H9 (cell line): ENCODE measurements at regions not wholly inside any gene's neighbourhood (a gene's known extent, or its start where the extent isn't known, plus 50 kb on each side); places are given as distances from the start of the nearest gene placed in this dataset.

Experiments
- DNase-seq: peaks from one replicate; pipeline ENCODE4 v3.0.0-alpha.2; 2017
- H2AFZ ChIP-seq: one replicate; pipeline ENCODE4 v1.6.1; 2013; ENCODE audit warnings: mild to moderate bottlenecking, low read length, control low read depth, moderate library complexity
- H2AK5ac ChIP-seq: 2 replicates; pipeline ENCODE4 v1.6.1; 2013; ENCODE audit warnings: low read length, control low read depth, mixed read lengths; ENCODE audit not compliant: insufficient read length
- H2BK120ac ChIP-seq: one replicate; pipeline ENCODE4 v1.6.1; 2013; ENCODE audit warnings: low read depth, mild to moderate bottlenecking, low read length, control low read depth, inconsistent platforms; ENCODE audit not compliant: poor library complexity, severe bottlenecking
- H2BK12ac ChIP-seq: 2 replicates; pipeline ENCODE4 v1.6.1; 2013; ENCODE audit warnings: low read length, control low read depth, mixed read lengths, low read depth; ENCODE audit not compliant: insufficient read length
- H2BK15ac ChIP-seq: 2 replicates; pipeline ENCODE4 v1.6.1; 2013; ENCODE audit warnings: low read depth, low read length, control low read depth
- H2BK20ac ChIP-seq: one replicate; pipeline ENCODE4 v1.6.1; 2013; ENCODE audit warnings: low read depth, mild to moderate bottlenecking, low read length, control low read depth, inconsistent platforms; ENCODE audit not compliant: poor library complexity, severe bottlenecking
- H2BK5ac ChIP-seq: 2 replicates; pipeline ENCODE4 v1.6.1; 2013; ENCODE audit warnings: low read length, control low read depth, mixed read lengths; ENCODE audit not compliant: insufficient read length
- H3K14ac ChIP-seq: 2 replicates; pipeline ENCODE4 v1.6.1; 2013; ENCODE audit warnings: low read length, control low read depth; ENCODE audit not compliant: insufficient read depth
- H3K18ac ChIP-seq: 2 replicates; pipeline ENCODE4 v1.6.1; 2013; ENCODE audit warnings: low read depth, mild to moderate bottlenecking, mixed read lengths, low read length, control low read depth; ENCODE audit not compliant: insufficient read length
- H3K23ac ChIP-seq: 2 replicates; pipeline ENCODE4 v1.6.1; 2013; ENCODE audit warnings: low read length, control low read depth, mixed read lengths, low read depth; ENCODE audit not compliant: insufficient read length
- H3K23me2 ChIP-seq: 2 replicates; pipeline ENCODE4 v1.6.1; 2013; ENCODE audit warnings: low read depth, mild to moderate bottlenecking, mixed read lengths, low read length, control low read depth; ENCODE audit not compliant: insufficient read length, poor library complexity, severe bottlenecking
- H3K27ac ChIP-seq: 2 replicates; pipeline ENCODE4 v1.5.1; 2013; ENCODE audit warnings: low read length, control low read depth, mixed read lengths, low read depth; ENCODE audit not compliant: insufficient read length
- H3K27me3 ChIP-seq: 2 replicates; pipeline ENCODE4 v1.6.1; 2013; ENCODE audit warnings: low read length, control low read depth, inconsistent platforms; ENCODE audit not compliant: insufficient read depth
- H3K4ac ChIP-seq: 2 replicates; pipeline ENCODE4 v1.6.1; 2013; ENCODE audit warnings: low read depth, mild to moderate bottlenecking, control low read depth, inconsistent platforms, low read length, moderate library complexity
- H3K4me1 ChIP-seq: 2 replicates; pipeline ENCODE4 v1.6.1; 2013; ENCODE audit warnings: low read length, control low read depth, inconsistent platforms; ENCODE audit not compliant: insufficient read depth
- H3K4me2 ChIP-seq: 2 replicates; pipeline ENCODE4 v1.6.1; 2013; ENCODE audit warnings: low read length, control low read depth, mixed read lengths; ENCODE audit not compliant: insufficient read length, insufficient read depth
- H3K56ac ChIP-seq: 2 replicates; pipeline ENCODE4 v1.6.1; 2013; ENCODE audit warnings: low read depth, mild to moderate bottlenecking, mixed read lengths, low read length, control low read depth; ENCODE audit not compliant: insufficient read length
- H3K79me1 ChIP-seq: 2 replicates; pipeline ENCODE4 v1.6.1; 2013; ENCODE audit warnings: low read depth, mild to moderate bottlenecking, moderate library complexity, low read length, control low read depth, inconsistent platforms; ENCODE audit not compliant: insufficient read depth, poor library complexity, severe bottlenecking
- H3K79me2 ChIP-seq: 2 replicates; pipeline ENCODE4 v1.6.1; 2013; ENCODE audit warnings: low read length, control low read depth, inconsistent platforms; ENCODE audit not compliant: insufficient read depth
- H3K9ac ChIP-seq: 2 replicates; pipeline ENCODE4 v1.6.1; 2013; ENCODE audit warnings: low read length, control low read depth, mixed read lengths; ENCODE audit not compliant: insufficient read length; ENCODE audit errors: extremely low read depth
- H3K9me3 ChIP-seq: one replicate; pipeline ENCODE4 v1.6.1; 2013; ENCODE audit warnings: low read depth, low read length, inconsistent platforms; ENCODE audit not compliant: control insufficient read depth
- H3T11ph ChIP-seq: one replicate; pipeline ENCODE4 v1.6.1; 2013; ENCODE audit warnings: mild to moderate bottlenecking, low read length, control low read depth, inconsistent platforms
- H4K20me1 ChIP-seq: one replicate; pipeline ENCODE4 v1.6.1; 2013; ENCODE audit not compliant: control insufficient read depth, insufficient read length, insufficient read depth
- H4K5ac ChIP-seq: 2 replicates; pipeline ENCODE4 v1.6.1; 2013; ENCODE audit warnings: low read depth, mild to moderate bottlenecking, mixed read lengths, low read length, control low read depth; ENCODE audit not compliant: insufficient read length
- H4K8ac ChIP-seq: replicated peaks from 2 replicates; pipeline ENCODE4 v1.6.1; 2013; ENCODE audit warnings: low read length, control low read depth, mixed read lengths, low read depth; ENCODE audit not compliant: insufficient read length
- H4K91ac ChIP-seq: 2 replicates; pipeline ENCODE4 v1.6.1; 2013; ENCODE audit warnings: low read depth, mild to moderate bottlenecking, moderate library complexity, mixed read lengths, low read length, control low read depth; ENCODE audit not compliant: insufficient read length
- H3K27ac Mint-ChIP-seq, 3 experiments: 2 replicates in 2 of 3; 3 replicates in 1 of 3; pipeline ENCODE4 v1.8.0; 2020 to 2021; ENCODE audit warnings: mixed read lengths in 3 of 3, mild to moderate bottlenecking in 1 of 3, moderate library complexity in 1 of 3
- H3K27me3 Mint-ChIP-seq: 2 replicates; pipeline ENCODE4 v1.8.0; 2021; ENCODE audit warnings: low read depth, mild to moderate bottlenecking, moderate library complexity, mixed read lengths
- H3K36me3 Mint-ChIP-seq, 3 experiments: 2 replicates in 2 of 3; 3 replicates in 1 of 3; pipeline ENCODE4 v1.8.0; 2020 to 2021; ENCODE audit warnings: low read depth in 3 of 3, mixed read lengths in 3 of 3; ENCODE audit not compliant: insufficient read depth in 1 of 3
- H3K4me1 Mint-ChIP-seq, 2 experiments: 2 replicates each; pipeline ENCODE4 v1.8.0; 2020; ENCODE audit warnings: mixed read lengths in 2 of 2
- H3K4me3 Mint-ChIP-seq, 2 experiments: 2 replicates in 1 of 2; 3 replicates in 1 of 2; pipeline ENCODE4 v1.8.0; 2020 to 2021; ENCODE audit warnings: mild to moderate bottlenecking in 2 of 2, mixed read lengths in 2 of 2, moderate library complexity in 1 of 2
- H3K9me3 Mint-ChIP-seq, 2 experiments: 2 replicates in 1 of 2; 3 replicates in 1 of 2; pipeline ENCODE4 v1.8.0; 2020; ENCODE audit warnings: mild to moderate bottlenecking in 2 of 2, mixed read lengths in 2 of 2, moderate library complexity in 1 of 2
- WGBS: extraction: QIAGEN DNeasy Blood & Tissue Kit; methylation state at CpG from one replicate; pipeline ENCODE4 v1.1.7; 2013; ENCODE audit warnings: missing lambda C conversion rate, low lambda C conversion rate, mixed read lengths; ENCODE audit not compliant: insufficient read length; ENCODE audit errors: extremely low coverage; 5-methylcytosine and 5-hydroxymethylcytosine counted together
- TF ChIP-seq, protein P1 (sequence below): fragments of 200-600 bp; sonication (generic); conservative IDR thresholded peaks from 3 replicates; pipeline ENCODE4 v1.8.0; 2021; ENCODE audit warnings: antibody characterized with exemption, mild to moderate bottlenecking

DNA sequence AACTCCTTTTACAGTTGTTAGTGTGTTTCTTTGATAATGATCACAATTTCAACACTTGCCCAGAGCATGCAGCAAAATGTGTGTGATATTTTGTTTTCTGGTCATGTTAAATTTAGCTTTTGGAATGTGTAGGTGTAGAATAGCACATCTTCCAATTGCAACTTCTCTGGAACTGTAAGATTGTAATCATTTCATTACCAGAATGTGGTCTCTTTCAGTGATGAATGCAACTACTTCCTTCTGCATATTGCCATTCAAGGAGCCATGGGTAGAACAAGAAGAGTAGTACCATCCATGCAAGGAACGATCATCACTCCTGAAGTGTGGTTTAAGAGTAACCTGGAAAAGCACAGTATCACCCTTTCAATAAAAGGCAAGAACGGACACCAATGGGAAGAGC is 548.8 kb upstream of the ZNF804A start:
- Mint-ChIP-seq H3K9me3 (0 out of 5 replicates have a peak, but pooled peaks cover 0 to 3% of the 10 kb centered on the region in 2 experiments), H3K36me3 (no peaks in the 10 kb centered on the region), H3K4me3 (no peak overlapping the region), H3K4me1 (no peaks in the 10 kb centered on the region), H3K27ac (no peak overlapping the region), H3K27me3 (no peaks in the 10 kb centered on the region)
- no peak overlapping the region for H3K4me2 ChIP-seq
- no peak for DNase-seq
- H4K91ac ChIP-seq, result no peak overlapping the region
- H4K5ac ChIP-seq, result no peak overlapping the region
- H4K8ac ChIP-seq, result no peak overlapping the region
- WGBS, result no CpG with 5 or more reads among the region's 2 CpGs
- H3K9me3 ChIP-seq, result no peaks in the 10 kb centered on the region
- H3K18ac ChIP-seq, result no peak overlapping the region
- no peak overlapping the region for H3K14ac ChIP-seq
- H3K4me1 ChIP-seq, result no peaks in the 10 kb centered on the region
- no peak overlapping the region for H2AK5ac ChIP-seq
- H2BK5ac ChIP-seq, result no peak overlapping the region
- no peak overlapping the region for H3K27ac ChIP-seq
- no peak overlapping the region for H2AFZ ChIP-seq
- H2BK20ac ChIP-seq, result no peak overlapping the region
- no peak overlapping the region for H3K23ac ChIP-seq
- TF ChIP-seq, protein P1, sequence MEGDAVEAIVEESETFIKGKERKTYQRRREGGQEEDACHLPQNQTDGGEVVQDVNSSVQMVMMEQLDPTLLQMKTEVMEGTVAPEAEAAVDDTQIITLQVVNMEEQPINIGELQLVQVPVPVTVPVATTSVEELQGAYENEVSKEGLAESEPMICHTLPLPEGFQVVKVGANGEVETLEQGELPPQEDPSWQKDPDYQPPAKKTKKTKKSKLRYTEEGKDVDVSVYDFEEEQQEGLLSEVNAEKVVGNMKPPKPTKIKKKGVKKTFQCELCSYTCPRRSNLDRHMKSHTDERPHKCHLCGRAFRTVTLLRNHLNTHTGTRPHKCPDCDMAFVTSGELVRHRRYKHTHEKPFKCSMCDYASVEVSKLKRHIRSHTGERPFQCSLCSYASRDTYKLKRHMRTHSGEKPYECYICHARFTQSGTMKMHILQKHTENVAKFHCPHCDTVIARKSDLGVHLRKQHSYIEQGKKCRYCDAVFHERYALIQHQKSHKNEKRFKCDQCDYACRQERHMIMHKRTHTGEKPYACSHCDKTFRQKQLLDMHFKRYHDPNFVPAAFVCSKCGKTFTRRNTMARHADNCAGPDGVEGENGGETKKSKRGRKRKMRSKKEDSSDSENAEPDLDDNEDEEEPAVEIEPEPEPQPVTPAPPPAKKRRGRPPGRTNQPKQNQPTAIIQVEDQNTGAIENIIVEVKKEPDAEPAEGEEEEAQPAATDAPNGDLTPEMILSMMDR, result no peak
- no peak overlapping the region for H3K56ac ChIP-seq
- H3K9ac ChIP-seq, result no peak overlapping the region
- no peaks in the 10 kb centered on the region for H3K79me2 ChIP-seq
- no peak overlapping the region for H2BK120ac ChIP-seq
- H3K79me1 ChIP-seq, result no peaks in the 10 kb centered on the region
- no peaks in the 10 kb centered on the region for H3K27me3 ChIP-seq
- no peak overlapping the region for H3K4ac ChIP-seq
- no peak overlapping the region for H3T11ph ChIP-seq
- no peaks in the 10 kb centered on the region for H3K23me2 ChIP-seq
- H2BK15ac ChIP-seq, result no peak overlapping the region
- H4K20me1 ChIP-seq, result no peaks in the 10 kb centered on the region
- H2BK12ac ChIP-seq, result no peak overlapping the region
